ENCODE measurements at regions not wholly inside any gene's neighbourhood (a gene's known extent, or its start where the extent isn't known, plus 50 kb on each side); places are given as distances from the start of the nearest gene placed in this dataset.

DNA sequence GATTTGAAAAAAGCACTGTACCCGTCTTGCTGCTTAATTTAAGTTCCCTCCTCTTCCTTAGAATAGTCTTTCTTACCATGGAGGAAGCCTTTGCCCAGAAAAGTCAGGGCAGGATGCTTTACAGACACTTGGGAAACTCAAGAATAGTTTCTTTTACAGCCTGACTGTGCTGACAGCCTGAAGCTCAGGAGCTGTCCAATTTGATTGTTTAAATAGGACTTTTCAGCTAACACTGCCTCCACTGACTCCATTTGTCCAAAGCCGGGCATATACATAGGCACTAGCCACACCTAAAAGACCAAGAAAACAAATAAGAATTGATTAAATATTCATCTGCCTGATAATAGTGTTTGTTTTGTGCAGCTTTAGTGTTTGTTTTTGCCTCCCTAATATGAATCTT is 110.9 kb upstream of the L3MBTL4 start:
- TF ChIP-seq, protein P1, sequence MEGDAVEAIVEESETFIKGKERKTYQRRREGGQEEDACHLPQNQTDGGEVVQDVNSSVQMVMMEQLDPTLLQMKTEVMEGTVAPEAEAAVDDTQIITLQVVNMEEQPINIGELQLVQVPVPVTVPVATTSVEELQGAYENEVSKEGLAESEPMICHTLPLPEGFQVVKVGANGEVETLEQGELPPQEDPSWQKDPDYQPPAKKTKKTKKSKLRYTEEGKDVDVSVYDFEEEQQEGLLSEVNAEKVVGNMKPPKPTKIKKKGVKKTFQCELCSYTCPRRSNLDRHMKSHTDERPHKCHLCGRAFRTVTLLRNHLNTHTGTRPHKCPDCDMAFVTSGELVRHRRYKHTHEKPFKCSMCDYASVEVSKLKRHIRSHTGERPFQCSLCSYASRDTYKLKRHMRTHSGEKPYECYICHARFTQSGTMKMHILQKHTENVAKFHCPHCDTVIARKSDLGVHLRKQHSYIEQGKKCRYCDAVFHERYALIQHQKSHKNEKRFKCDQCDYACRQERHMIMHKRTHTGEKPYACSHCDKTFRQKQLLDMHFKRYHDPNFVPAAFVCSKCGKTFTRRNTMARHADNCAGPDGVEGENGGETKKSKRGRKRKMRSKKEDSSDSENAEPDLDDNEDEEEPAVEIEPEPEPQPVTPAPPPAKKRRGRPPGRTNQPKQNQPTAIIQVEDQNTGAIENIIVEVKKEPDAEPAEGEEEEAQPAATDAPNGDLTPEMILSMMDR (IDR thresholded peaks at IDR 0.05 in 8 of 11, conservative IDR thresholded peaks at IDR 0.05 in 3 of 11): no peak
- TF ChIP-seq POLR2A (IDR thresholded peaks at IDR 0.05) (no peak), POLR2AphosphoS5 (IDR thresholded peaks at IDR 0.05) (no peak)
